ENCODE measurements at regions not wholly inside any gene's neighbourhood (a gene's known extent, or its start where the extent isn't known, plus 50 kb on each side); places are given as distances from the start of the nearest gene placed in this dataset.
A peak's percentile ranks its signal among the peaks of the same experiment; 100 is the strongest.

- H3K27ac Mint-ChIP-seq: no peak overlapping the region
- H3K4me1 Mint-ChIP-seq: no peaks in the 10 kb centered on the region
- no peak for TF ChIP-seq CTCF (IDR thresholded peaks at IDR 0.05; ENCODE audit: unreplicated experiment in 3 of 3)
- no peaks in the 10 kb centered on the region for H3K36me3 Mint-ChIP-seq (ENCODE audit: low read depth)
- no peaks in the 10 kb centered on the region for H3K27me3 Mint-ChIP-seq (ENCODE audit: low read depth)
- H3K9me3 Mint-ChIP-seq: peaks cover 7% of the 10 kb centered on the region
- no peak overlapping the region for H3K4me3 Mint-ChIP-seq
Measured at GRCh38 chr2:16813593-16813992, 148.0 kb upstream of the CYRIA start.

DNA sequence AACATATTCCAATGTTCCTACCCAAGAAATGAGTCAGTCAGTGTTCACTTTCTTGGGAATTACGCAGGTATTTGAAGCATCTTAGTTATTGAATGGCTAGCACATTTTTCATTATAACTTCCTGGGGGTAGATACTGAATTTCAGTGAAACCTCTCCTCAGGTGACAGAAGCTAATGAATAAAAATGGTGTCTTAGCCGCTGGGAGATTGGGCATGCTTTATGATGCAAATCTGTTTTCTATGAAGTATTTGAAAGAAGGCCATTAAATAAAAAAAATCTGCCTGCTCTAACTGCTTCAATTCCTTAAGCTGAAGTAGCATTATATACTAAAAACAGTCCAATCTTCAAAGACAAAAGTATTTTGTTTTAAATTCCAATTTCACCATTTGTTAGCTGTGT, 132.8 kb upstream of the CYRIA start:
- H3K27ac Mint-ChIP-seq: no peak overlapping the region
- TF ChIP-seq CTCF (IDR thresholded peaks at IDR 0.05; ENCODE audit: unreplicated experiment in 3 of 3): no peak
- peaks cover 8% of the 10 kb centered on the region for H3K9me3 Mint-ChIP-seq
- no peaks in the 10 kb centered on the region for H3K36me3 Mint-ChIP-seq (ENCODE audit: low read depth)
- H3K4me3 Mint-ChIP-seq: no peak overlapping the region
- H3K27me3 Mint-ChIP-seq (ENCODE audit: low read depth): peaks cover 4% of the 10 kb centered on the region
- H3K4me1 Mint-ChIP-seq: no peaks in the 10 kb centered on the region

- Mint-ChIP-seq H3K9me3 (peaks cover 4% of the 10 kb centered on the region), H3K4me3 (no peak overlapping the region), H3K27ac (peak overlapping the region; percentile 41 to 91 (median 48)), H3K4me1 (no peaks in the 10 kb centered on the region), H3K27me3 (ENCODE audit: low read depth) (no peaks in the 10 kb centered on the region), H3K36me3 (ENCODE audit: low read depth) (no peaks in the 10 kb centered on the region)
- no peak for TF ChIP-seq CTCF (IDR thresholded peaks at IDR 0.05; ENCODE audit: unreplicated experiment in 3 of 3)
Measured at GRCh38 chr2:16791496-16791895, 125.9 kb upstream of the CYRIA start.

GRCh38 chr2:16785149-16785548, 119.5 kb upstream of the CYRIA start:
- peaks cover 3% of the 10 kb centered on the region for H3K9me3 Mint-ChIP-seq

GRCh38 chr2:16784652-16785051, 119.0 kb upstream of the CYRIA start:
- no peak overlapping the region for H3K4me3 Mint-ChIP-seq

More at GRCh38 chr2:16785149-16785548, 119.5 kb upstream of the CYRIA start:
- Mint-ChIP-seq H3K36me3 (ENCODE audit: low read depth) (no peaks in the 10 kb centered on the region), H3K27me3 (ENCODE audit: low read depth) (peaks cover 4% of the 10 kb centered on the region), H3K27ac (no peak overlapping the region), H3K4me3 (no peak overlapping the region), H3K4me1 (no peaks in the 10 kb centered on the region)
- TF ChIP-seq CTCF (IDR thresholded peaks at IDR 0.05; ENCODE audit: unreplicated experiment in 3 of 3): no peak

More at GRCh38 chr2:16784652-16785051, 119.0 kb upstream of the CYRIA start:
- Mint-ChIP-seq H3K4me1 (no peaks in the 10 kb centered on the region), H3K27me3 (ENCODE audit: low read depth) (peaks cover 4% of the 10 kb centered on the region), H3K36me3 (ENCODE audit: low read depth) (no peaks in the 10 kb centered on the region), H3K9me3 (peaks cover 3% of the 10 kb centered on the region), H3K27ac (no peak overlapping the region)
- no peak for TF ChIP-seq CTCF (IDR thresholded peaks at IDR 0.05; ENCODE audit: unreplicated experiment in 3 of 3)
